GM23248 (cell line): ENCODE measurements at regions not wholly inside any gene's neighbourhood (a gene's known extent, or its start where the extent isn't known, plus 50 kb on each side); places are given as distances from the start of the nearest gene placed in this dataset.

Experiments
- DNase-seq: peaks from one replicate; pipeline ENCODE4 v3.0.0-alpha.2; 2015
- H2AFZ ChIP-seq: fragments of 200-600 bp; sonication (generic); 2 replicates; pipeline ENCODE4 v1.6.1; 2016; ENCODE audit warnings: antibody characterized with exemption
- H3F3A ChIP-seq: fragments of 200-600 bp; sonication (generic); 2 replicates; pipeline ENCODE4 v1.6.1; 2016; ENCODE audit warnings: mild to moderate bottlenecking, antibody characterized with exemption, mixed run types; ENCODE audit not compliant: insufficient read depth
- H3K27ac ChIP-seq: fragments of 200-600 bp; sonication (generic); 2 replicates; pipeline ENCODE4 v1.5.1; 2016; ENCODE audit warnings: mild to moderate bottlenecking
- H3K27me3 ChIP-seq: fragments of 200-600 bp; sonication (generic); replicated peaks from 2 replicates; pipeline ENCODE4 v1.6.1; 2016; ENCODE audit warnings: mild to moderate bottlenecking; ENCODE audit not compliant: insufficient read depth
- H3K36me3 ChIP-seq: fragments of 200-600 bp; sonication (generic); 2 replicates; pipeline ENCODE4 v1.6.1; 2016; ENCODE audit warnings: low read depth, mild to moderate bottlenecking
- H3K4me1 ChIP-seq: fragments of 200-600 bp; sonication (generic); 2 replicates; pipeline ENCODE4 v1.6.1; 2016; ENCODE audit warnings: mild to moderate bottlenecking; ENCODE audit not compliant: insufficient read depth
- H3K4me2 ChIP-seq: fragments of 200-600 bp; sonication (generic); one replicate; pipeline ENCODE4 v1.6.1; 2016; ENCODE audit warnings: mild to moderate bottlenecking; ENCODE audit not compliant: unreplicated experiment
- H3K4me3 ChIP-seq: fragments of 200-600 bp; sonication (generic); 2 replicates; pipeline ENCODE4 v1.5.1; 2016; ENCODE audit warnings: mild to moderate bottlenecking
- H3K79me2 ChIP-seq: fragments of 200-600 bp; sonication (generic); 2 replicates; pipeline ENCODE4 v1.6.1; 2016; ENCODE audit warnings: mild to moderate bottlenecking; ENCODE audit not compliant: insufficient read depth
- H3K9ac ChIP-seq: fragments of 200-600 bp; sonication (generic); 2 replicates; pipeline ENCODE4 v1.6.1; 2016; ENCODE audit warnings: mild to moderate bottlenecking
- H3K9me2 ChIP-seq: fragments of 200-600 bp; sonication (generic); 2 replicates; pipeline ENCODE4 v1.6.1; 2016; ENCODE audit warnings: mixed run types, mild to moderate bottlenecking, moderate library complexity; ENCODE audit not compliant: insufficient read depth
- H3K9me3 ChIP-seq: fragments of 200-600 bp; sonication (generic); one replicate; pipeline ENCODE4 v1.6.1; 2017; ENCODE audit warnings: low read depth
- H4K20me1 ChIP-seq: fragments of 200-600 bp; sonication (generic); 2 replicates; pipeline ENCODE4 v1.6.0; 2016; ENCODE audit not compliant: insufficient read depth
- EZH2 ChIP-seq: fragments of 200-600 bp; sonication (generic); IDR thresholded peaks from 2 replicates; pipeline ENCODE4 v1.6.1; 2018; ENCODE audit warnings: antibody characterized with exemption, mild to moderate bottlenecking; ENCODE audit not compliant: insufficient read depth, poor library complexity, severe bottlenecking
- EZH2phosphoT487 ChIP-seq: fragments of 200-600 bp; sonication (generic); IDR thresholded peaks from 2 replicates; pipeline ENCODE4 v1.6.1; 2018; ENCODE audit warnings: antibody characterized with exemption, moderate library complexity, mild to moderate bottlenecking, low read depth; ENCODE audit not compliant: insufficient read depth
- WGBS, 2 experiments: methylation state at CpG; one replicate each; pipeline ENCODE4 v1.1.6; 2015 to 2017; ENCODE audit warnings: low lambda C conversion rate in 2 of 2, low coverage in 1 of 2; ENCODE audit errors: missing lambda C conversion rate in 2 of 2; 5-methylcytosine and 5-hydroxymethylcytosine counted together
- in situ Hi-C: fragments of 300-500 bp; cut with MboI; formaldehyde crosslinking; loops from 2 replicates; pipeline ENCODE4 v1.15.0; 2020

GRCh38 chr10:76721891-76722505, 915.6 kb downstream of the KCNMA1 start:
- Histone ChIP-seq H3K79me2 (no peaks in the 10 kb centered on the region), H3K27ac (no peak overlapping the region), H2AFZ (no peak overlapping the region), H3K27me3 (peaks cover 22% of the 10 kb centered on the region), H4K20me1 (no peaks in the 10 kb centered on the region), H3F3A (peaks cover 13% of the 10 kb centered on the region; the same call in 1 of the 2 replicates), H3K9me2 (no peaks in the 10 kb centered on the region), H3K4me3 (no peak overlapping the region), H3K9ac (no peak overlapping the region), H3K4me1 (peaks cover 22% of the 10 kb centered on the region), H3K36me3 (no peaks in the 10 kb centered on the region), H3K4me2 (no peak overlapping the region), H3K9me3 (no peaks in the 10 kb centered on the region)
- TF ChIP-seq EZH2phosphoT487: no peak
- TF ChIP-seq EZH2: no peak
- 96 to 100% methylated on average over 1 of the region's 1 CpG for WGBS, 2 experiments
- in situ Hi-C loops: no loop called here
- no peak for DNase-seq

GRCh38 chr10:76719006-76719405, 918.6 kb downstream of the KCNMA1 start:
- peaks cover 18% of the 10 kb centered on the region; the same call in 1 of the 2 replicates for H3F3A ChIP-seq
- no peak for DNase-seq
- no peak overlapping the region for H3K4me3 ChIP-seq
- no peak overlapping the region for H3K27ac ChIP-seq
- no peak overlapping the region for H3K4me2 ChIP-seq
- H3K4me1 ChIP-seq: peaks cover 28% of the 10 kb centered on the region
- TF ChIP-seq EZH2phosphoT487 (no peak), EZH2 (no peak)
- H3K36me3 ChIP-seq: no peaks in the 10 kb centered on the region
- no peak overlapping the region for H3K9ac ChIP-seq
- H3K9me2 ChIP-seq: no peaks in the 10 kb centered on the region
- no peaks in the 10 kb centered on the region for H4K20me1 ChIP-seq
- no peaks in the 10 kb centered on the region for H3K9me3 ChIP-seq
- in situ Hi-C loops: no loop called here
- no peaks in the 10 kb centered on the region for H3K79me2 ChIP-seq
- H3K27me3 ChIP-seq: peaks cover 1% of the 10 kb centered on the region; the same call in 1 of the 2 replicates
- 88 to 92% methylated on average over 4 of the region's 4 CpGs for WGBS, 2 experiments
- H2AFZ ChIP-seq: no peak overlapping the region

GRCh38 chr10:76717141-76717540, 920.5 kb downstream of the KCNMA1 start:
- Histone ChIP-seq H3K36me3 (no peaks in the 10 kb centered on the region), H3K4me3 (no peak overlapping the region), H3K27me3 (no peaks in the 10 kb centered on the region), H3K27ac (no peak overlapping the region), H3K9me3 (no peaks in the 10 kb centered on the region), H3F3A (peaks cover 12% of the 10 kb centered on the region; the same call in 1 of the 2 replicates), H3K79me2 (no peaks in the 10 kb centered on the region), H3K9ac (no peak overlapping the region), H3K4me2 (peak overlapping the region; percentile 58), H4K20me1 (no peaks in the 10 kb centered on the region), H3K4me1 (peaks cover 21% of the 10 kb centered on the region), H3K9me2 (no peaks in the 10 kb centered on the region), H2AFZ (no peak overlapping the region)
- DNase-seq: peak; percentile 88
- TF ChIP-seq EZH2 (no peak), EZH2phosphoT487 (no peak)
- 0 to 2% methylated on average over 1 of the region's 1 CpG for WGBS, 2 experiments
- in situ Hi-C loops: no loop called here

- WGBS, 2 experiments: 75 to 76% methylated on average over 8 of the region's 8 CpGs
- DNase-seq: no peak
- peaks cover under 1% of the 10 kb centered on the region; the same call in 1 of the 2 replicates for H3K4me1 ChIP-seq
- no peak overlapping the region for H3K4me2 ChIP-seq
- H3F3A ChIP-seq: no peaks in the 10 kb centered on the region
- H3K4me3 ChIP-seq: no peak overlapping the region
- H3K9ac ChIP-seq: no peak overlapping the region
- H3K9me2 ChIP-seq: no peaks in the 10 kb centered on the region
- peaks cover 16% of the 10 kb centered on the region for H3K9me3 ChIP-seq
- no peak for TF ChIP-seq EZH2phosphoT487
- no peak for TF ChIP-seq EZH2
- H3K36me3 ChIP-seq: no peaks in the 10 kb centered on the region
- no peaks in the 10 kb centered on the region for H3K79me2 ChIP-seq
- peaks cover 16% of the 10 kb centered on the region; the same call in 1 of the 2 replicates for H3K27me3 ChIP-seq
- in situ Hi-C loops: no loop called here
- H2AFZ ChIP-seq: no peak overlapping the region
- no peak overlapping the region for H3K27ac ChIP-seq
- H4K20me1 ChIP-seq: no peaks in the 10 kb centered on the region
These were observed 926.2 kb downstream of the KCNMA1 start for GRCh38 chr10:76711222-76711997.
